ENCODE measurements at regions not wholly inside any gene's neighbourhood (a gene's known extent, or its start where the extent isn't known, plus 50 kb on each side); places are given as distances from the start of the nearest gene placed in this dataset.

- Histone ChIP-seq H3K9ac (ENCODE audit: low read length in 3 of 3) (peak overlapping the region in 1 of 3 donors; percentile 14), H3K27ac (ENCODE audit: low read depth in 2 of 2, low read length in 2 of 2) (peak overlapping the region in 1 of 2 donors; percentile 66), H3K36me3 (ENCODE audit: control insufficient read depth in 2 of 3, insufficient read depth in 3 of 3, low read length in 3 of 3) (no peaks in the 10 kb centered on the region), H3K9me3 (ENCODE audit: control insufficient read depth in 2 of 3, insufficient read depth in 1 of 3, low read length in 3 of 3) (no peaks in the 10 kb centered on the region), H3K27me3 (ENCODE audit: control insufficient read depth, insufficient read depth, low read length) (no peaks in the 10 kb centered on the region), H3K4me1 (ENCODE audit: control insufficient read depth in 2 of 3, insufficient read depth in 2 of 3, low read depth in 1 of 3, low read length in 3 of 3) (no peaks in the 10 kb centered on the region), H3K4me3 (ENCODE audit: low read length in 3 of 3) (peak overlapping the region; percentile 7 to 55 (median 37))
- peak in 2 of 5 donors; percentile 40 to 47 for DNase-seq
- intact Hi-C loops (cut with DNase I), result no loop called here
- no peak for FAIRE-seq
- TF ChIP-seq, protein P1, sequence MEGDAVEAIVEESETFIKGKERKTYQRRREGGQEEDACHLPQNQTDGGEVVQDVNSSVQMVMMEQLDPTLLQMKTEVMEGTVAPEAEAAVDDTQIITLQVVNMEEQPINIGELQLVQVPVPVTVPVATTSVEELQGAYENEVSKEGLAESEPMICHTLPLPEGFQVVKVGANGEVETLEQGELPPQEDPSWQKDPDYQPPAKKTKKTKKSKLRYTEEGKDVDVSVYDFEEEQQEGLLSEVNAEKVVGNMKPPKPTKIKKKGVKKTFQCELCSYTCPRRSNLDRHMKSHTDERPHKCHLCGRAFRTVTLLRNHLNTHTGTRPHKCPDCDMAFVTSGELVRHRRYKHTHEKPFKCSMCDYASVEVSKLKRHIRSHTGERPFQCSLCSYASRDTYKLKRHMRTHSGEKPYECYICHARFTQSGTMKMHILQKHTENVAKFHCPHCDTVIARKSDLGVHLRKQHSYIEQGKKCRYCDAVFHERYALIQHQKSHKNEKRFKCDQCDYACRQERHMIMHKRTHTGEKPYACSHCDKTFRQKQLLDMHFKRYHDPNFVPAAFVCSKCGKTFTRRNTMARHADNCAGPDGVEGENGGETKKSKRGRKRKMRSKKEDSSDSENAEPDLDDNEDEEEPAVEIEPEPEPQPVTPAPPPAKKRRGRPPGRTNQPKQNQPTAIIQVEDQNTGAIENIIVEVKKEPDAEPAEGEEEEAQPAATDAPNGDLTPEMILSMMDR (IDR thresholded peaks at IDR 0.05; ENCODE audit: borderline replicate concordance, extremely low read depth, insufficient read depth), result no peak
Measured at GRCh38 chr6:93784794-93785693, 365.7 kb upstream of the EPHA7 start.

DNA sequence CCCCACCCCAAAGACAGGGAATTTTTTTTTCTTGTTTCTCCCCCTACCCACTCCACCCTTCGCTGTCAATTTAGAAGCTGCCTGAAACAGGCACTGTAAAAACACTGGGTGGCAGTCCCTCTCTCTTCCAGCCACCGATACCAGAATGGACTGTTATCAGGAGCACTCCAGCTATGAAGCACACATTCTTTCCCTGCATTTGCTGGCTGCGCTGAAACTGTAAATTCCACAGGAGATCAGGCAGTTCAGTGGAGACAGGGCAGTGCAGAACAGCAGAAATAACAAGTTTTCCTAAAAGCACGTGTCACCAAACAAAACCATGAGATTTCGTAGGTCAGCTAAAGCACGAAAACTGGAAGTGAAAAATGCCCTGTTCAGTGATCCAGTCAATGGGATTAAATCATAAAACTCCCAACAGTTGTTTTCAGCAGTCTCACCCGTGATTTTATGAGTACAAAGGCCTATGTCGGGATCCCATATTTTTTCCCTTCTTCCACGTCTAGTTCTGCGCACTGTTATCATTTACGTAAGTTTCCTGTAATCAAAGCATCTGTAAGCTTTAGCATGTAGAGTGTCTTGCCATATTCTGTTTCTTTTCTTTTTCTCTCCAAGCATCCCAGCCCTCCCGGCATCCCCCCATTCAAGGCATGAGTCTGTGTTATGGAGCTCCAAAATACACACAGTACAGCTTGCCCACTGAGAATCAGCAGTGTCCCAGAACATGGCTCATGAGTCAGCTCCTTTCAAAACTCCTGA lies 359.9 kb upstream of the EPHA7 start:
- intact Hi-C loops (cut with DNase I), result no loop called here
- Histone ChIP-seq H3K36me3 (ENCODE audit: control insufficient read depth in 2 of 3, insufficient read depth in 3 of 3, low read length in 3 of 3) (no peaks in the 10 kb centered on the region), H3K27me3 (ENCODE audit: control insufficient read depth, insufficient read depth, low read length) (no peaks in the 10 kb centered on the region), H3K9ac (ENCODE audit: low read length in 3 of 3) (peak overlapping the region in 1 of 3 donors; percentile 23), H3K27ac (ENCODE audit: low read depth in 2 of 2, low read length in 2 of 2) (no peak overlapping the region), H3K4me1 (ENCODE audit: control insufficient read depth in 2 of 3, insufficient read depth in 2 of 3, low read depth in 1 of 3, low read length in 3 of 3) (peaks cover 0 to 4% (median 0%) of the 10 kb centered on the region in 3 donors), H3K4me3 (ENCODE audit: low read length in 3 of 3) (peak overlapping the region in 2 of 3 donors; percentile 10 to 48), H3K9me3 (ENCODE audit: control insufficient read depth in 2 of 3, insufficient read depth in 1 of 3, low read length in 3 of 3) (no peaks in the 10 kb centered on the region)
- DNase-seq (peak in 3 of 5 donors; percentile 42 to 80 (median 68)), FAIRE-seq (no peak)
- TF ChIP-seq, protein P1 (IDR thresholded peaks at IDR 0.05; ENCODE audit: borderline replicate concordance, extremely low read depth, insufficient read depth), result peak; percentile 7

DNA sequence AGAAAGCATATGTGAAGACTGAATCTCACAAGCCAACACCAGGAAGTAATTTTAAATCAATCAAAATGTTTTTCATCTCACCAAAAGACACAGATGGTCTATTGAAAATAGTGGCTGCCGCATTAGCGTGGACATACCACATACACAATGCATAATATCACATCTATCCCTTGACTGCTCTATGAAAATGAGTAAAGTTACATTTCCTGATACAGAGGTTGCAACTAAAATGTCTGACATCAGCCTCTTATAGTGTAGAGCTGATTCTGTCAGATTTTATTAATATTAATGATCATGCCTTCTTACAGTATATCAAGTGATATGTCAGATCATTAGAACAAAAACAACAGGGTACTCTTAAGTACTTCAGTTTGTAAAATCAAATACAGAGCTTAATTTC lies 339.8 kb upstream of the EPHA7 start:
- intact Hi-C loops (cut with DNase I), result no loop called here
- no peak for DNase-seq

More for the DNA sequence above, 339.8 kb upstream of the EPHA7 start:
- no peak overlapping the region for H3K4me3 ChIP-seq (ENCODE audit: low read length in 3 of 3)
- H3K9ac ChIP-seq (ENCODE audit: low read length in 3 of 3), result no peak overlapping the region
- no peaks in the 10 kb centered on the region for H3K9me3 ChIP-seq (ENCODE audit: control insufficient read depth in 2 of 3, insufficient read depth in 1 of 3, low read length in 3 of 3)
- TF ChIP-seq, protein P1 (IDR thresholded peaks at IDR 0.05; ENCODE audit: borderline replicate concordance, extremely low read depth, insufficient read depth), result no peak
- H3K4me1 ChIP-seq (ENCODE audit: control insufficient read depth in 2 of 3, insufficient read depth in 2 of 3, low read depth in 1 of 3, low read length in 3 of 3), result no peaks in the 10 kb centered on the region
- no peak for FAIRE-seq
- no peaks in the 10 kb centered on the region for H3K36me3 ChIP-seq (ENCODE audit: control insufficient read depth in 2 of 3, insufficient read depth in 3 of 3, low read length in 3 of 3)
- H3K27ac ChIP-seq (ENCODE audit: low read depth in 2 of 2, low read length in 2 of 2), result no peak overlapping the region
- H3K27me3 ChIP-seq (ENCODE audit: control insufficient read depth, insufficient read depth, low read length), result no peaks in the 10 kb centered on the region

Data from kidney (tissue), 13 donors.